ENCODE measurements at regions not wholly inside any gene's neighbourhood (a gene's known extent, or its start where the extent isn't known, plus 50 kb on each side); places are given as distances from the start of the nearest gene placed in this dataset.

GRCh38 chr12:31219521-31219920 lies 106.4 kb downstream of the SINHCAF start (continued):
- no peak for TF ChIP-seq REST (IDR thresholded peaks at IDR 0.05; ENCODE audit: unreplicated experiment)
- TF ChIP-seq JUNB (IDR thresholded peaks at IDR 0.05; ENCODE audit: unreplicated experiment), result no peak
- no peak for TF ChIP-seq STAT1 (IDR thresholded peaks at IDR 0.05; ENCODE audit: unreplicated experiment)
- TF ChIP-seq EZH2phosphoT487 (IDR thresholded peaks at IDR 0.05; ENCODE audit: unreplicated experiment), result no peak

DNA sequence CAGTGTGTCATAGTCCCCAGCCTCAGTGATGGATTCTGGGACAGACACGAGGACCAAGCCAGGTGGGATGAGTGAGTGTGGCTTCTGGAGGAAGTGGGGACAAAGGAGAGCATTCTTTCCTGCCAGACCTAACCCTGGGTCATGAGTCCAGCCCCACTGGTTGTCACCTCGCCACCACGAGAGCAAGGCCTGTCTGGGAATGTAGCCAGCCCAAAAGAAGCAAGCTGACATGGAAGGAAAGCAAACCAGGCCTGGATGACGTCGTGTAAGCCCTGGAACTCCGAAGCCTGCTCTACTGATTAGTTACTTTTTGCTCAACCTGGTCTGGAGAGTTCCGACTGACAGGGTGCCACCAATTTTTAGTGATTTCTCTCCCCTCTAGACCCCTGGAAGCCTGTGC lies 105.9 kb downstream of the SINHCAF start:
- Mint-ChIP-seq H3K27ac (no peak overlapping the region), H3K36me3 (ENCODE audit: low read depth) (no peaks in the 10 kb centered on the region; the same call in 2 of the 3 replicates), H3K4me1 (peaks cover 47% of the 10 kb centered on the region), H3K4me3 (no peak overlapping the region), H3K9me3 (peaks cover 3% of the 10 kb centered on the region; the same call in 2 of the 3 replicates), H3K27me3 (ENCODE audit: insufficient read depth, low read depth, poor library complexity) (peaks cover 11% of the 10 kb centered on the region)
- no peak for TF ChIP-seq NANOG (IDR thresholded peaks at IDR 0.05; ENCODE audit: borderline replicate concordance)
- Histone ChIP-seq H3K4me2 (no peak overlapping the region), H3K36me3 (ENCODE audit: insufficient read depth) (no peaks in the 10 kb centered on the region), H3F3A (replicated peaks; ENCODE audit: low read depth) (no peaks in the 10 kb centered on the region), H4K20me1 (replicated peaks; ENCODE audit: insufficient read depth) (no peaks in the 10 kb centered on the region), H3K4me3 (no peak overlapping the region), H3K9me2 (ENCODE audit: insufficient read depth) (peaks cover 11% of the 10 kb centered on the region; the same call in 1 of the 2 replicates), H3K4me1 (ENCODE audit: insufficient read depth) (peaks cover 20% of the 10 kb centered on the region), H3K27me3 (ENCODE audit: insufficient read depth) (no peaks in the 10 kb centered on the region), H2AFZ (no peak overlapping the region), H3K79me2 (replicated peaks; ENCODE audit: insufficient read depth) (no peaks in the 10 kb centered on the region), H3K27ac (ENCODE audit: low read depth) (no peak overlapping the region)
- DNase-seq (ENCODE audit: low spot score), result no peak
- no peak for ATAC-seq

DNA sequence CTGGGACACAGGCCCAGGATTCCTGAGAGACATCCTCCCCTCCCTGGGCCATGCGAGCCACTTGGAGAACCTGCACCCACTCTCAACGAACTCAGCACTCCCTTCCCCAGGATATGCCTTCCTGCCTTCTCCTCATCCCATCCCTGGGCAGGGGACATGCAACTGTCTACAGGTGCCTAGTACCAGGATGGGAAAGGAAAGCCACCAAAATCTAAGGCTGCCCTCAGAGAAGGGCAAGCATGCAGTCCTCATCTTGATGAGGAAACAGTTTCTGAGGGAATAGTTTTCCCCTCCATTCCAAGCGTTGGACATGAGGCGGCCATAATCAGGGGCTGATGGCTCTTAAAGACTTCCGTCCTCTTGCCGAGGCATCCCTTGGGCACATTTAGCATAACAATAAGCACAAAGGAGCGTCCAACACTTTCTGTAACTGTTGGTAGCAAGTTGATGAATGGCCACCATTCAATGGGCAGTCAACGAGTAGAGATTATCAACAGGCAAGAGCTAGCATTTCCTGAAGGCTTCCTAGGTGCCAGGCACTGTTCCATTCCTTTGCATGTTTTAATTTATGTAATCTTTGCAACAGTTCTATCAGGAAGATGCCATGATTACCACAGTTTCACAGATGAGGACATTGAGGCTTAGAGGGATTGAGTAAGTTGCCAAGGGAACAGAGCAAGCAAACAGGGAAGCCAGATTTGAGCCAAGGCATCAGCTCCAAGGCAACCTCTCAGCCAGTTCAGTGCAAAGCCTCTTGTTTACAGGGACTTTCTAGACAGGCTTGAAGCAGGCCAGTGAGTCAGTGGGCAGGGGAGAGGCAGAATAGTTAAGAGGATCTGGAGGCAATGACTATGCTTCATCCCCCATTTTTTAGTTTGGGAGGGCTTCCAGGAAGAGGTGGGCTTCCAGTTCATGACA lies 105.1 kb downstream of the SINHCAF start:
- Histone ChIP-seq H3K36me3 (ENCODE audit: insufficient read depth) (no peaks in the 10 kb centered on the region), H3K9me2 (ENCODE audit: insufficient read depth) (peaks cover 11% of the 10 kb centered on the region; the same call in 1 of the 2 replicates), H3F3A (replicated peaks; ENCODE audit: low read depth) (no peaks in the 10 kb centered on the region), H4K20me1 (replicated peaks; ENCODE audit: insufficient read depth) (no peaks in the 10 kb centered on the region), H3K79me2 (replicated peaks; ENCODE audit: insufficient read depth) (no peaks in the 10 kb centered on the region), H3K4me2 (no peak overlapping the region), H3K4me3 (no peak overlapping the region), H3K27ac (ENCODE audit: low read depth) (no peak overlapping the region), H2AFZ (0 out of 2 replicates have a peak overlapping the region, but pooled peaks have one; percentile 32), H3K27me3 (ENCODE audit: insufficient read depth) (no peaks in the 10 kb centered on the region), H3K4me1 (ENCODE audit: insufficient read depth) (peaks cover 20% of the 10 kb centered on the region)
- ATAC-seq, result no peak
- Mint-ChIP-seq H3K9me3 (peaks cover 3% of the 10 kb centered on the region; the same call in 2 of the 3 replicates), H3K4me3 (no peak overlapping the region), H3K27me3 (ENCODE audit: insufficient read depth, low read depth, poor library complexity) (peaks cover 17% of the 10 kb centered on the region), H3K4me1 (peaks cover 55% of the 10 kb centered on the region), H3K36me3 (ENCODE audit: low read depth) (no peaks in the 10 kb centered on the region; the same call in 2 of the 3 replicates), H3K27ac (no peak overlapping the region)
- no peak for DNase-seq (ENCODE audit: low spot score)
- TF ChIP-seq NANOG (IDR thresholded peaks at IDR 0.05; ENCODE audit: borderline replicate concordance) (0 out of 2 replicates have a peak, but pooled peaks have one; percentile 20), ZNF462 (CRISPR knock-in tag; IDR thresholded peaks at IDR 0.05) (peak; percentile 75; the same call in 1 of the 2 replicates), ZNF114 (CRISPR knock-in tag; IDR thresholded peaks at IDR 0.05) (no peak), JUNB (IDR thresholded peaks at IDR 0.05; ENCODE audit: unreplicated experiment) (no peak), ZNF331 (CRISPR knock-in tag; IDR thresholded peaks at IDR 0.05; ENCODE audit: low read depth) (no peak), POLR2AphosphoS5 (IDR thresholded peaks at IDR 0.05; ENCODE audit: low read depth) (no peak)

Measured in GM23338 (cell line).